H1 (cell line): ENCODE measurements at regions not wholly inside any gene's neighbourhood (a gene's known extent, or its start where the extent isn't known, plus 50 kb on each side); places are given as distances from the start of the nearest gene placed in this dataset.

Source experiments
- CTCF ChIA-PET: fragments of 300-600 bp; sonication (Branson Sonifier 250); formaldehyde crosslinking; loops from one replicate; lab custom pipeline; 2021; ENCODE audit not compliant: partially characterized antibody; lab: Charles Lee
- POLR2A ChIA-PET: fragments of 300-600 bp; sonication (Branson Sonifier 250); formaldehyde crosslinking; loops from one replicate; lab custom pipeline; 2021; ENCODE audit warnings: inconsistent platforms; ENCODE audit not compliant: partially characterized antibody; lab: Charles Lee
- DNase-seq, 2 experiments: peaks; one replicate each; pipeline versions ENCODE4 v3.0.0 to v3.0.0-alpha.2; 2010 to 2022; ENCODE audit warnings: low spot score in 2 of 2, low read depth in 1 of 2, mixed read lengths in 1 of 2
- FAIRE-seq: peaks from 2 replicates; lab custom pipeline; 2011; peaks lifted over from hg19 to GRCh38; lab: Jason Lieb, UNC
- H2AFZ ChIP-seq: 2 replicates; pipeline ENCODE4 v1.8.1; 2012; ENCODE audit warnings: low read length, inconsistent platforms
- H2AK5ac ChIP-seq: 2 replicates; pipeline ENCODE4 v1.6.1; 2013; ENCODE audit warnings: low read depth, low read length
- H2BK120ac ChIP-seq: replicated peaks from 2 replicates; pipeline ENCODE3; 2013; ENCODE audit warnings: low read depth, low read length, inconsistent platforms
- H2BK12ac ChIP-seq: 2 replicates; pipeline ENCODE4 v1.6.1; 2013; ENCODE audit warnings: low read depth, low read length
- H2BK15ac ChIP-seq: 2 replicates; pipeline ENCODE4 v1.6.1; 2013; ENCODE audit warnings: low read length
- H2BK20ac ChIP-seq: 2 replicates; pipeline ENCODE4 v1.6.1; 2013; ENCODE audit warnings: low read length
- H2BK5ac ChIP-seq: 2 replicates; pipeline ENCODE4 v1.6.1; 2013; ENCODE audit warnings: low read depth, low read length
- H3K14ac ChIP-seq: 2 replicates; pipeline ENCODE4 v1.6.1; 2013; ENCODE audit warnings: inconsistent platforms; ENCODE audit not compliant: insufficient read length
- H3K18ac ChIP-seq: 2 replicates; pipeline ENCODE4 v1.6.1; 2013; ENCODE audit warnings: low read length; ENCODE audit errors: extremely low read depth
- H3K23ac ChIP-seq: 2 replicates; pipeline ENCODE4 v1.6.1; 2013; ENCODE audit warnings: inconsistent platforms; ENCODE audit not compliant: insufficient read length
- H3K23me2 ChIP-seq: 2 replicates; pipeline ENCODE4 v1.6.1; 2013; ENCODE audit warnings: low read depth, low read length
- H3K27ac ChIP-seq: 2 replicates; pipeline ENCODE4 v1.6.1; 2011; ENCODE audit warnings: low read depth, low read length, inconsistent platforms
- H3K27me3 ChIP-seq, 4 experiments: replicated peaks in 1 of 4; 1 replicate in 1 of 4; 2 replicates in 3 of 4; pipeline versions ENCODE4 v1.6.1 to v1.8.1; 2011 to 2013; ENCODE audit warnings: low read length in 3 of 4, mild to moderate bottlenecking in 3 of 4, inconsistent platforms in 2 of 4, mixed read lengths in 2 of 4, moderate library complexity in 1 of 4; ENCODE audit not compliant: control insufficient read depth in 3 of 4, insufficient read depth in 3 of 4; ENCODE audit errors: extremely low read depth in 1 of 4
- H3K36me3 ChIP-seq, 4 experiments: 2 replicates each; pipeline versions ENCODE4 v1.6.1 to v1.8.1; 2011 to 2013; ENCODE audit warnings: mild to moderate bottlenecking in 4 of 4, low read length in 3 of 4, moderate library complexity in 2 of 4, control low read depth in 1 of 4, inconsistent platforms in 1 of 4; ENCODE audit not compliant: insufficient read depth in 4 of 4, control insufficient read depth in 2 of 4
- H3K4ac ChIP-seq: replicated peaks from 2 replicates; pipeline ENCODE3; 2013; ENCODE audit warnings: low read length, low read depth, mixed read lengths, inconsistent platforms; ENCODE audit not compliant: insufficient read length
- H3K4me1 ChIP-seq, 4 experiments: replicated peaks in 1 of 4; 1 replicate in 1 of 4; 2 replicates in 3 of 4; pipeline versions ENCODE4 v1.6.1 to v1.8.1; 2011 to 2013; ENCODE audit warnings: low read length in 3 of 4, inconsistent platforms in 2 of 4, mixed read lengths in 1 of 4; ENCODE audit not compliant: insufficient read depth in 4 of 4, control insufficient read depth in 3 of 4
- H3K4me2 ChIP-seq, 2 experiments: 2 replicates each; pipeline versions ENCODE4 v1.6.1 to v1.8.1; 2011 to 2013; ENCODE audit warnings: low read depth in 2 of 2, low read length in 2 of 2, control low read depth in 1 of 2, inconsistent platforms in 1 of 2, mild to moderate bottlenecking in 1 of 2; ENCODE audit not compliant: insufficient read depth in 1 of 2
- H3K4me3 ChIP-seq, 4 experiments: fragments of 200-600, 300-600 bp in 1 of 4; sonication (generic), shearing (Covaris generic), sonication (Bioruptor Twin) in 1 of 4; 2 replicates each; pipeline versions ENCODE4 v1.5.1 to v1.8.1; 2011 to 2016; ENCODE audit warnings: low read length in 4 of 4, low read depth in 3 of 4, control low read depth in 2 of 4, inconsistent platforms in 2 of 4, mild to moderate bottlenecking in 2 of 4, mixed read lengths in 1 of 4, moderate library complexity in 1 of 4; ENCODE audit not compliant: insufficient read depth in 2 of 4; ENCODE audit errors: extremely low read depth in 1 of 4
- H3K56ac ChIP-seq: replicated peaks from 2 replicates; pipeline ENCODE3; 2013; ENCODE audit warnings: low read depth, mild to moderate bottlenecking, mixed read lengths, low read length, inconsistent platforms; ENCODE audit not compliant: insufficient read length
- H3K79me1 ChIP-seq: 2 replicates; pipeline ENCODE4 v1.6.1; 2013; ENCODE audit warnings: low read depth, low read length, control low read depth
- H3K79me2 ChIP-seq, 2 experiments: 2 replicates each; pipeline versions ENCODE4 v1.6.1 to v1.8.1; 2012 to 2013; ENCODE audit warnings: low read length in 2 of 2, mild to moderate bottlenecking in 2 of 2, inconsistent platforms in 1 of 2; ENCODE audit not compliant: insufficient read depth in 2 of 2, control insufficient read depth in 1 of 2
- H3K9ac ChIP-seq, 4 experiments: replicated peaks in 1 of 4; 1 replicate in 1 of 4; 2 replicates in 3 of 4; pipeline versions ENCODE4 v1.6.1 to v1.8.1; 2011 to 2013; ENCODE audit warnings: low read depth in 3 of 4, low read length in 3 of 4, control low read depth in 2 of 4, mild to moderate bottlenecking in 2 of 4, moderate library complexity in 2 of 4, inconsistent platforms in 1 of 4; ENCODE audit errors: extremely low read depth in 1 of 4
- H3K9me3 ChIP-seq, 2 experiments: 2 replicates each; pipeline versions ENCODE4 v1.6.1 to v1.8.1; 2012 to 2013; ENCODE audit warnings: mild to moderate bottlenecking in 2 of 2, moderate library complexity in 2 of 2, control low read depth in 1 of 2, inconsistent platforms in 1 of 2, low read depth in 1 of 2, low read length in 1 of 2, mixed read lengths in 1 of 2; ENCODE audit not compliant: insufficient read depth in 2 of 2
- H4K20me1 ChIP-seq, 2 experiments: replicated peaks in 1 of 2; 2 replicates each; pipeline versions ENCODE3 to v1.8.1; 2011 to 2013; ENCODE audit warnings: inconsistent platforms in 2 of 2, low read length in 2 of 2, mild to moderate bottlenecking in 1 of 2; ENCODE audit not compliant: insufficient read depth in 2 of 2, control insufficient read depth in 1 of 2
- H4K5ac ChIP-seq: 2 replicates; pipeline ENCODE4 v1.6.1; 2013; ENCODE audit warnings: low read length, low read depth, mixed read lengths, inconsistent platforms; ENCODE audit not compliant: insufficient read length
- H4K8ac ChIP-seq: 2 replicates; pipeline ENCODE4 v1.8.0; 2013; ENCODE audit warnings: mild to moderate bottlenecking, moderate library complexity, low read length, inconsistent platforms; ENCODE audit not compliant: insufficient read depth; ENCODE audit errors: extremely low read depth
- H4K91ac ChIP-seq: replicated peaks from 2 replicates; pipeline ENCODE3; 2013; ENCODE audit warnings: low read length, mixed read lengths, inconsistent platforms; ENCODE audit not compliant: insufficient read length
- JUND ChIP-seq: IDR thresholded peaks from 2 replicates; pipeline ENCODE4 v1.6.1; 2011; ENCODE audit warnings: mild to moderate bottlenecking, improper control_type of control experiment, low read length
- TBP ChIP-seq: IDR thresholded peaks from 2 replicates; pipeline ENCODE4 v1.6.1; 2011; ENCODE audit warnings: low read depth, low read length, improper control_type of control experiment
- ZNF274 ChIP-seq: IDR thresholded peaks from 2 replicates; pipeline ENCODE4 v1.7.0; 2012; ENCODE audit warnings: low read length, borderline replicate concordance; ENCODE audit errors: extremely low read depth
- WGBS, 2 experiments: shearing (Covaris generic) in 1 of 2; methylation state at CpG; one replicate each; pipeline versions ENCODE4 v1.1.6 to v1.1.7; 2013 to 2015; ENCODE audit warnings: low lambda C conversion rate in 2 of 2, mixed read lengths in 2 of 2, inconsistent platforms in 1 of 2, low coverage in 1 of 2, missing lambda C conversion rate in 1 of 2; ENCODE audit not compliant: insufficient replicate concordance in 2 of 2, insufficient coverage in 1 of 2, insufficient read length in 1 of 2; ENCODE audit errors: extremely low coverage in 1 of 2, missing lambda C conversion rate in 1 of 2; 5-methylcytosine and 5-hydroxymethylcytosine counted together

DNA sequence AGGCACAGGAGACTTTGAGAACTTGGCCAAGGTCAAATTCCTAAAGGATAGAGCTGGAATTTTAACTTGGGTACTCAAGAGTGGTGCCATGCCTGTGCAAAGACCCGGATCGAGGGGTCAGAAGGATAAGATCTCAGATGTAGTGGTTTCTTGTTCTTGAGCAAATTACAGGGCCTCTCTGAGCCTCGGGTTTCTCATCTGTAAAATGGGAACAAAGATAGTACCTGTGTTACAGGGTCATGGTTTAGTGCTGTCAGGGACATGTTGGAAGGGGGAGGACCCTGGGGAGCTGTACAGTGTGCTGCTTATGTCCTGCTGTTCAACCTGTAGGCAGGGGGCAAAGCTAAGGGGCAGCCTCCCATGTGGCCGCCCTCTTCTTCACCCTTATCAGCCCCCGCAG is 173.5 kb upstream of the HAAO start:
- H3K23me2 ChIP-seq = no peaks in the 10 kb centered on the region
- H2BK20ac ChIP-seq = no peak overlapping the region
- no peak overlapping the region for H3K4me3 ChIP-seq
- H2BK15ac ChIP-seq = no peak overlapping the region
- H3K36me3 ChIP-seq = no peaks in the 10 kb centered on the region
- H3K14ac ChIP-seq = no peak overlapping the region
- POLR2A ChIA-PET = no interaction called here
- H4K20me1 ChIP-seq = no peaks in the 10 kb centered on the region
- H3K9ac ChIP-seq = no peak overlapping the region
- no peak overlapping the region for H2BK12ac ChIP-seq
- no peak overlapping the region for H3K23ac ChIP-seq
- H3K4me2 ChIP-seq = no peak overlapping the region
- peaks cover 0 to 3% (median under 1%) of the 10 kb centered on the region in 4 experiments; a peak in 1 of 7 replicates for H3K27me3 ChIP-seq
- H4K5ac ChIP-seq = no peak overlapping the region
- H2AFZ ChIP-seq = no peak overlapping the region
- H3K27ac ChIP-seq = no peak overlapping the region
- peak overlapping the region; percentile 75; the same call in 1 of the 2 replicates for H2AK5ac ChIP-seq
- no peak overlapping the region for H4K91ac ChIP-seq
- H2BK5ac ChIP-seq = no peak overlapping the region
- peaks cover 2 to 14% (median 8%) of the 10 kb centered on the region in 4 experiments for H3K4me1 ChIP-seq
- DNase-seq = no peak
- no peaks in the 10 kb centered on the region for H3K9me3 ChIP-seq
- no peaks in the 10 kb centered on the region for H3K79me1 ChIP-seq
- no peaks in the 10 kb centered on the region for H3K79me2 ChIP-seq
- H3K56ac ChIP-seq = no peak overlapping the region
- no peak overlapping the region; the same call in 1 of the 2 replicates for H4K8ac ChIP-seq
- WGBS, 2 experiments = 83% methylated on average over 5 of the region's 5 CpGs; no CpG with 5 or more reads in 1 of the 2 experiments
- FAIRE-seq = no peak
- H3K18ac ChIP-seq = no peak overlapping the region
- H3K4ac ChIP-seq = no peak overlapping the region
- CTCF ChIA-PET = interaction anchor here (0.5 to 4.9 kb wide), 5 partner anchors 9 to 107 kb away, joined by 3 to 40 read pairs (median 3); no protein-coding TSS in a partner anchor
- H2BK120ac ChIP-seq = no peak overlapping the region
- TF ChIP-seq ZNF274 (no peak), JUND (no peak), TBP (no peak)
